ENCODE measurements at regions not wholly inside any gene's neighbourhood (a gene's known extent, or its start where the extent isn't known, plus 50 kb on each side); places are given as distances from the start of the nearest gene placed in this dataset.

DNA sequence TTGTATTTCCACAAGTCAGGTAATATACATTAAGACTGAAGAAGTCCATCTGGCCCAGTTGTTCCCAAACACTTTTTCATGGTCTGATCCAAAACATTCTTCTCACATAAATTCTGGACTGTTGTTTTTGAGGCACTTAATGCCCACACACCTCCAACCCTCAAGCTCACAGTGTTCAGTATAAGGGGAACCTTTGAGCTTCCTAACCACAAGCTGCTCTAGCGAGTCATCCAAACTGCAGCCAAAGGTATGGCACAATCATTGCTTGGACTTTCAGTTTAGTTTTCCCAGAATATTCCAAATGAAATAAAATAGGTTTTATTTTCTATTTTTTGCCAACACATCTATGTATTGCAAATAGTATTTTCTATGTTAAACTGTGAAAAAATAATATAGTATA, 103.0 kb downstream of the PUS7L start:
- TF ChIP-seq, protein P1, sequence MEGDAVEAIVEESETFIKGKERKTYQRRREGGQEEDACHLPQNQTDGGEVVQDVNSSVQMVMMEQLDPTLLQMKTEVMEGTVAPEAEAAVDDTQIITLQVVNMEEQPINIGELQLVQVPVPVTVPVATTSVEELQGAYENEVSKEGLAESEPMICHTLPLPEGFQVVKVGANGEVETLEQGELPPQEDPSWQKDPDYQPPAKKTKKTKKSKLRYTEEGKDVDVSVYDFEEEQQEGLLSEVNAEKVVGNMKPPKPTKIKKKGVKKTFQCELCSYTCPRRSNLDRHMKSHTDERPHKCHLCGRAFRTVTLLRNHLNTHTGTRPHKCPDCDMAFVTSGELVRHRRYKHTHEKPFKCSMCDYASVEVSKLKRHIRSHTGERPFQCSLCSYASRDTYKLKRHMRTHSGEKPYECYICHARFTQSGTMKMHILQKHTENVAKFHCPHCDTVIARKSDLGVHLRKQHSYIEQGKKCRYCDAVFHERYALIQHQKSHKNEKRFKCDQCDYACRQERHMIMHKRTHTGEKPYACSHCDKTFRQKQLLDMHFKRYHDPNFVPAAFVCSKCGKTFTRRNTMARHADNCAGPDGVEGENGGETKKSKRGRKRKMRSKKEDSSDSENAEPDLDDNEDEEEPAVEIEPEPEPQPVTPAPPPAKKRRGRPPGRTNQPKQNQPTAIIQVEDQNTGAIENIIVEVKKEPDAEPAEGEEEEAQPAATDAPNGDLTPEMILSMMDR (IDR thresholded peaks at IDR 0.05): no peak
- TF ChIP-seq POLR2A (IDR thresholded peaks at IDR 0.05) (no peak), POLR2AphosphoS5 (IDR thresholded peaks at IDR 0.05) (no peak)

All from breast epithelium (tissue), 3 donors.